ENCODE measurements at regions not wholly inside any gene's neighbourhood (a gene's known extent, or its start where the extent isn't known, plus 50 kb on each side); places are given as distances from the start of the nearest gene placed in this dataset.

GRCh38 chr14:53621921-53622320, 334.7 kb downstream of the BMP4 start:
- H2BK20ac ChIP-seq (ENCODE audit: low read depth, low read length, poor library complexity, severe bottlenecking): no peak overlapping the region
- TF ChIP-seq, protein P1, sequence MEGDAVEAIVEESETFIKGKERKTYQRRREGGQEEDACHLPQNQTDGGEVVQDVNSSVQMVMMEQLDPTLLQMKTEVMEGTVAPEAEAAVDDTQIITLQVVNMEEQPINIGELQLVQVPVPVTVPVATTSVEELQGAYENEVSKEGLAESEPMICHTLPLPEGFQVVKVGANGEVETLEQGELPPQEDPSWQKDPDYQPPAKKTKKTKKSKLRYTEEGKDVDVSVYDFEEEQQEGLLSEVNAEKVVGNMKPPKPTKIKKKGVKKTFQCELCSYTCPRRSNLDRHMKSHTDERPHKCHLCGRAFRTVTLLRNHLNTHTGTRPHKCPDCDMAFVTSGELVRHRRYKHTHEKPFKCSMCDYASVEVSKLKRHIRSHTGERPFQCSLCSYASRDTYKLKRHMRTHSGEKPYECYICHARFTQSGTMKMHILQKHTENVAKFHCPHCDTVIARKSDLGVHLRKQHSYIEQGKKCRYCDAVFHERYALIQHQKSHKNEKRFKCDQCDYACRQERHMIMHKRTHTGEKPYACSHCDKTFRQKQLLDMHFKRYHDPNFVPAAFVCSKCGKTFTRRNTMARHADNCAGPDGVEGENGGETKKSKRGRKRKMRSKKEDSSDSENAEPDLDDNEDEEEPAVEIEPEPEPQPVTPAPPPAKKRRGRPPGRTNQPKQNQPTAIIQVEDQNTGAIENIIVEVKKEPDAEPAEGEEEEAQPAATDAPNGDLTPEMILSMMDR (conservative IDR thresholded peaks at IDR 0.05): no peak

More at GRCh38 chr14:53621921-53622320, 334.7 kb downstream of the BMP4 start:
- H3K27me3 Mint-ChIP-seq (ENCODE audit: low read depth): no peaks in the 10 kb centered on the region; the same call in 1 of the 2 replicates
- peaks cover 2 to 5% of the 10 kb centered on the region in 2 experiments; a peak in 2 of 5 replicates for H3K9me3 Mint-ChIP-seq
- no peak overlapping the region for H3K14ac ChIP-seq (ENCODE audit: insufficient read depth, low read length)
- H3K27me3 ChIP-seq (ENCODE audit: insufficient read depth, low read length): no peaks in the 10 kb centered on the region
- H4K91ac ChIP-seq (ENCODE audit: insufficient read length, low read depth, low read length): no peak overlapping the region
- no peaks in the 10 kb centered on the region for H4K20me1 ChIP-seq (ENCODE audit: control insufficient read depth, insufficient read depth, insufficient read length)
- no peak overlapping the region for H3K4me2 ChIP-seq (ENCODE audit: insufficient read depth, insufficient read length, low read length)
- no peak for DNase-seq
- H3K23me2 ChIP-seq (ENCODE audit: insufficient read length, low read depth, low read length, poor library complexity, severe bottlenecking): no peaks in the 10 kb centered on the region
- no peak overlapping the region for H2AK5ac ChIP-seq (ENCODE audit: insufficient read length, low read length)
- no peak overlapping the region for H4K5ac ChIP-seq (ENCODE audit: insufficient read length, low read depth, low read length)
- H3K18ac ChIP-seq (ENCODE audit: insufficient read length, low read depth, low read length): no peak overlapping the region
- no peak overlapping the region for H3K23ac ChIP-seq (ENCODE audit: insufficient read length, low read depth, low read length)
- no peak overlapping the region for H2AFZ ChIP-seq (ENCODE audit: low read length)
- no peak overlapping the region for H3K56ac ChIP-seq (ENCODE audit: insufficient read length, low read depth, low read length)
- H3K4ac ChIP-seq (ENCODE audit: low read depth, low read length): no peak overlapping the region
- no peak overlapping the region for H3T11ph ChIP-seq (ENCODE audit: low read length)
- H2BK5ac ChIP-seq (ENCODE audit: insufficient read length, low read length): no peak overlapping the region
- no peak overlapping the region for H2BK120ac ChIP-seq (ENCODE audit: low read depth, low read length, poor library complexity, severe bottlenecking)
- no peaks in the 10 kb centered on the region for H3K4me1 ChIP-seq (ENCODE audit: insufficient read depth, low read length)
- no peaks in the 10 kb centered on the region for H3K9me3 ChIP-seq (ENCODE audit: control insufficient read depth, low read depth, low read length)
- no peaks in the 10 kb centered on the region; a peak in 1 of 7 replicates for H3K36me3 Mint-ChIP-seq (ENCODE audit: insufficient read depth in 1 of 3, low read depth in 3 of 3)
- no peaks in the 10 kb centered on the region for H3K4me1 Mint-ChIP-seq
- H3K9ac ChIP-seq (ENCODE audit: extremely low read depth, insufficient read length, low read length): no peak overlapping the region
- no peak overlapping the region for H2BK15ac ChIP-seq (ENCODE audit: low read depth, low read length)
- no peak overlapping the region for H3K4me3 Mint-ChIP-seq
- H3K79me2 ChIP-seq (ENCODE audit: insufficient read depth, low read length): no peaks in the 10 kb centered on the region
- no peak overlapping the region for H3K27ac ChIP-seq (ENCODE audit: insufficient read length, low read depth, low read length)
- no peak overlapping the region for H2BK12ac ChIP-seq (ENCODE audit: insufficient read length, low read depth, low read length)
- WGBS (ENCODE audit: extremely low coverage, insufficient read length, low lambda C conversion rate): no CpG with 5 or more reads among the region's 2 CpGs
- H3K79me1 ChIP-seq (ENCODE audit: insufficient read depth, low read depth, low read length, poor library complexity, severe bottlenecking): no peaks in the 10 kb centered on the region
- no peak overlapping the region for H3K27ac Mint-ChIP-seq
- no peak overlapping the region for H4K8ac ChIP-seq (replicated peaks; ENCODE audit: insufficient read length, low read depth, low read length)
